ENCODE measurements at regions not wholly inside any gene's neighbourhood (a gene's known extent, or its start where the extent isn't known, plus 50 kb on each side); places are given as distances from the start of the nearest gene placed in this dataset.
A peak's percentile ranks its signal among the peaks of the same experiment; 100 is the strongest.
"Not testable (repeated sequence)": the region's sequence is repeated elsewhere in the genome, so short reads cannot be mapped to it uniquely, and the experiment has no call there.

- DNase-seq (ENCODE audit: low read depth) = no peak
Measured at GRCh38 chr14:53285821-53286220, 132.7 kb upstream of the DDHD1 start.

- DNase-seq (ENCODE audit: low read depth) = no peak
Measured at GRCh38 chr14:53285064-53285463, 131.9 kb upstream of the DDHD1 start.

- peak; percentile 10 for DNase-seq (ENCODE audit: low read depth)
Measured at GRCh38 chr14:53278602-53279506, 125.7 kb upstream of the DDHD1 start.

GRCh38 chr14:53273671-53274072 is 120.5 kb upstream of the DDHD1 start:
- DNase-seq (ENCODE audit: low read depth) = no peak

GRCh38 chr14:53265025-53265424 is 111.9 kb upstream of the DDHD1 start:
- no peak for DNase-seq (ENCODE audit: low read depth)

- DNase-seq (ENCODE audit: low read depth) = no peak
Measured at GRCh38 chr14:53260928-53261327, 107.8 kb upstream of the DDHD1 start.

- DNase-seq (ENCODE audit: low read depth) = no peak
Measured at GRCh38 chr14:53260286-53260685, 107.2 kb upstream of the DDHD1 start.

GRCh38 chr14:53252141-53252540 is 99.0 kb upstream of the DDHD1 start:
- no peak for DNase-seq (ENCODE audit: low read depth)

GRCh38 chr14:53249059-53249458 is 95.9 kb upstream of the DDHD1 start:
- DNase-seq (ENCODE audit: low read depth) = no peak

- no peak for DNase-seq (ENCODE audit: low read depth)
Measured at GRCh38 chr14:53247596-53248370, 94.7 kb upstream of the DDHD1 start.

- not testable (repeated sequence) for DNase-seq (ENCODE audit: low read depth)
Measured at GRCh38 chr14:53242898-53243297, 89.8 kb upstream of the DDHD1 start.

GRCh38 chr14:53237488-53237887 is 84.4 kb upstream of the DDHD1 start:
- no peak for DNase-seq (ENCODE audit: low read depth)

GRCh38 chr14:53236708-53237107 is 83.6 kb upstream of the DDHD1 start:
- no peak for DNase-seq (ENCODE audit: low read depth)

- DNase-seq (ENCODE audit: low read depth) = no peak
Measured at GRCh38 chr14:53231171-53231570, 78.0 kb upstream of the DDHD1 start.

GRCh38 chr14:53228966-53229365 is 75.8 kb upstream of the DDHD1 start:
- no peak for DNase-seq (ENCODE audit: low read depth)

GRCh38 chr14:53227154-53227718 is 74.1 kb upstream of the DDHD1 start:
- DNase-seq (ENCODE audit: low read depth) = no peak

GRCh38 chr14:53226553-53226952 is 73.4 kb upstream of the DDHD1 start:
- no peak for DNase-seq (ENCODE audit: low read depth)

GRCh38 chr14:53220914-53221313 is 67.8 kb upstream of the DDHD1 start:
- no peak for DNase-seq (ENCODE audit: low read depth)

GRCh38 chr14:53218161-53218560 is 65.0 kb upstream of the DDHD1 start:
- DNase-seq (ENCODE audit: low read depth) = no peak

GRCh38 chr14:53217316-53217994 is 64.3 kb upstream of the DDHD1 start:
- peak; percentile 40 for DNase-seq (ENCODE audit: low read depth)

- not testable (repeated sequence) for DNase-seq (ENCODE audit: low read depth)
Measured at GRCh38 chr14:53216955-53217315, 63.8 kb upstream of the DDHD1 start.

- DNase-seq (ENCODE audit: low read depth) = not testable (repeated sequence)
Measured at GRCh38 chr14:53216478-53216877, 63.4 kb upstream of the DDHD1 start.

All from fibroblast of gingiva (primary cell).